GM12873 (cell line): ENCODE measurements at regions not wholly inside any gene's neighbourhood (a gene's known extent, or its start where the extent isn't known, plus 50 kb on each side); places are given as distances from the start of the nearest gene placed in this dataset.

Experiments used
- TF ChIP-seq, protein P1 (sequence below): IDR thresholded peaks from 2 replicates; pipeline ENCODE4 v1.5.1; 2012; ENCODE audit warnings: low read depth, mild to moderate bottlenecking, moderate library complexity, low read length, control low read depth; ENCODE audit not compliant: insufficient read depth; ENCODE audit errors: missing control alignments

- TF ChIP-seq, protein P1, sequence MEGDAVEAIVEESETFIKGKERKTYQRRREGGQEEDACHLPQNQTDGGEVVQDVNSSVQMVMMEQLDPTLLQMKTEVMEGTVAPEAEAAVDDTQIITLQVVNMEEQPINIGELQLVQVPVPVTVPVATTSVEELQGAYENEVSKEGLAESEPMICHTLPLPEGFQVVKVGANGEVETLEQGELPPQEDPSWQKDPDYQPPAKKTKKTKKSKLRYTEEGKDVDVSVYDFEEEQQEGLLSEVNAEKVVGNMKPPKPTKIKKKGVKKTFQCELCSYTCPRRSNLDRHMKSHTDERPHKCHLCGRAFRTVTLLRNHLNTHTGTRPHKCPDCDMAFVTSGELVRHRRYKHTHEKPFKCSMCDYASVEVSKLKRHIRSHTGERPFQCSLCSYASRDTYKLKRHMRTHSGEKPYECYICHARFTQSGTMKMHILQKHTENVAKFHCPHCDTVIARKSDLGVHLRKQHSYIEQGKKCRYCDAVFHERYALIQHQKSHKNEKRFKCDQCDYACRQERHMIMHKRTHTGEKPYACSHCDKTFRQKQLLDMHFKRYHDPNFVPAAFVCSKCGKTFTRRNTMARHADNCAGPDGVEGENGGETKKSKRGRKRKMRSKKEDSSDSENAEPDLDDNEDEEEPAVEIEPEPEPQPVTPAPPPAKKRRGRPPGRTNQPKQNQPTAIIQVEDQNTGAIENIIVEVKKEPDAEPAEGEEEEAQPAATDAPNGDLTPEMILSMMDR: no peak
These were observed 520.5 kb upstream of the CDH7 start for GRCh38 chr18:65230311-65230710.

- TF ChIP-seq, protein P1: no peak
These were observed 522.8 kb upstream of the CDH7 start for GRCh38 chr18:65227970-65228369.

- TF ChIP-seq, protein P1: no peak
These were observed 529.1 kb upstream of the CDH7 start for GRCh38 chr18:65221736-65222135.

GRCh38 chr18:65221115-65221514 is 529.7 kb upstream of the CDH7 start:
- TF ChIP-seq, protein P1: no peak

DNA sequence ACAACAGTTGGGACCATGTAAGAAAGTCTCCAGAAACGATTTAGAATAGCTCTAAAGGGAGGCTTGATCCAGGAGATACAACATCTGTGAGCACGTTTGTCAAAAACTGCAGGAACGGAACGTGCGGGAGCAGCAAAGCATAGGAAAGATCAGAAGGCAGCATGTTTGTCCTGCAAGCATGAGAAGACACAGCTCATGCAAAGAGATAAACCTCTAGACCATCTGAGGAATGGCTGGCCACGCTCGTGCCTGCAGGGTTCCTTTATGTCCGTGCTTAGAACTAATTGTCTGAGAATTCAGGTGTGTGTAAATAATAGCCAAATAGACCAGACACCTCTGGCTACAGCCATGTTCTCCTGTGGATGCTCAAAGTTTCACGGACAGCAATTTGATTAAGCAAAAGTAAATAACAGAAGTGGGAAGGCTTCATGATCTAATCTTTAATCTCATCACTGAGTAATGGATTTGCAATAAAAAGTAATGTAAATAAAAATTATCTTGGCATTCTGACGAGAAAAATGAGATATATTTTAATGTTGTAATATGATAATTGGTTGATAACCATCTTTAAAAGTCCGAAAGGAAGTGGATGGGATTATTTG is 534.8 kb upstream of the CDH7 start:
- TF ChIP-seq, protein P1: no peak

GRCh38 chr18:65214456-65214855 is 536.4 kb upstream of the CDH7 start:
- TF ChIP-seq, protein P1: no peak

DNA sequence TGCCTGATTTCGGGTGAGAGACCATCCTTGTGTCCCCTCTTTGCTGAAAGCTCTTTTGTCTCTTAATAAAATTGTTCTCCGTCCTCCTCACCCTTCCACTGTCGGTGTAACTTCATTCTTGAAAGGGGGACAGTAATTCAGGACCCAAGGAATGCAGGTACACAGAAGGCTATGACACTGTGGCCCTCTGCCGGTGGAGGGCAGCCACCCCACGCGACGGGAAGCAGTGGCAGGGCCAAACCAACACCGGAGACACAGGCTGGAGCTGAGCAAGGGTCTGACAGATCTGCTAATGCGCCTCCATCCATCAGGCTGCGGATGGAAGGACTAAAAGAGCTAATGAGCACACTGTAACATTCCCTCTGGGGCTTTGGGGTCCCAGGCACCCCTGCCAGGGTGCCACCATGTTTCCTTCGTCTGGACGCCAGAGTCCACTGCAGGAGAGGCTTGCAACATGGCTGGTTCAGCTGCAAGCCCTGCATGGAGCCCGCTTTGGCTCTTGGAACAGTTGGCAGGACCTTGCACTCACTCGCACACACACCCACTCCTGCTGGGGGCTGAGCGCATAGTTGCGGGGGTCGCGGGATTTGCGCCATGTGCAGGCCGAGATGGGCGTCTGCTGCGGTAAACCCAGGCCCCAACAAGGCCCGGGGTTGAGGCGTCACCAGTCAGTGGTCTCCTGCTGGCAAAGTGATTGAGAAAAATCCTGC is 544.1 kb upstream of the CDH7 start:
- TF ChIP-seq, protein P1: peak; percentile 12
